HG02571 (cell line): ENCODE measurements at regions not wholly inside any gene's neighbourhood (a gene's known extent, or its start where the extent isn't known, plus 50 kb on each side); places are given as distances from the start of the nearest gene placed in this dataset.
A peak's percentile ranks its signal among the peaks of the same experiment; 100 is the strongest.

Experiments
- ATAC-seq: cut with Tn5 transposase; IDR thresholded peaks from one replicate; pipeline ENCODE4 v1.9.1; 2021; ENCODE audit warnings: mild to moderate bottlenecking, moderate library complexity; ENCODE audit not compliant: unreplicated experiment

DNA sequence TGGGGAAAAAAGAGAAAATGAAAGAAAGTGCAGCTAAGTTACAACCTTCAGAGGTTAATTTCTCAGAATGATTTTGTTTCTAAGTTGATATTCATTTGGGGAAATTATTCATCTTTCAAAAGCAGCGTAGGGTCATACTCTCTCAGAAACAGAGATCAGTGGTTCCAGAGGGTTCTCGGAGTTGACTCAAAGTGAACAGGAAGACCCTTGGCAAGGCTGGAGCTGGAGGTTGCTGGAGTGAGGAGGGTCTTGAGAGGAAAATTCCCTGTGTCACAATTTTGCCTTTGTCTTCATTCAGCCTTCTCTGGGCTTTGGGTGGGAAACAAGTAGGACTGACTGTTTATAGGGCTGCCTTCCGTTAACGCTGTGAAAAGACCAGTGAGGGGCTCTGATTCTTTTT, 168.2 kb downstream of the ICOS start:
- ATAC-seq = no peak

DNA sequence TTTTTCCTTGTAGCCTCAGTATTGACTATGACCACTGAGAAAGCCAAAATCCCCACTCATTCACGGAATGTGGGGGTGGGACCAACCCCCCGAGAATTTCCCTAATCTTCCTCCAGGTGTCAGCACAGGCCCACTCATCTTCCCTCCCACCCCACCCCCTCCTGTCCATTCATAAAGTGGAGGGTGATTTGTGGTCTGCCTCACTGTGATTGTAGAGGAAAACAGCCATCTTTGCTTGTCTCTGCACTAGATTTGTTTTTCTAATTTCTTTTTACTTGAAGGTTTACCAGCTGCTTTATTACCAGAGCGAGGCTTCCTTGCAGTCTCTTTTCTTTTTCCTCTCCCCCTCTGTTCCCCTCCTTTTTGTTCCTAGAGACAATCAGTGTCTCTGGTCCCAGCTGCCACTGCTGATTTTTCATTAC, 171.8 kb downstream of the ICOS start:
- peak; percentile 47 for ATAC-seq

- ATAC-seq = no peak
Measured at GRCh38 chr2:204108781-204109295, 172.3 kb downstream of the ICOS start.

DNA sequence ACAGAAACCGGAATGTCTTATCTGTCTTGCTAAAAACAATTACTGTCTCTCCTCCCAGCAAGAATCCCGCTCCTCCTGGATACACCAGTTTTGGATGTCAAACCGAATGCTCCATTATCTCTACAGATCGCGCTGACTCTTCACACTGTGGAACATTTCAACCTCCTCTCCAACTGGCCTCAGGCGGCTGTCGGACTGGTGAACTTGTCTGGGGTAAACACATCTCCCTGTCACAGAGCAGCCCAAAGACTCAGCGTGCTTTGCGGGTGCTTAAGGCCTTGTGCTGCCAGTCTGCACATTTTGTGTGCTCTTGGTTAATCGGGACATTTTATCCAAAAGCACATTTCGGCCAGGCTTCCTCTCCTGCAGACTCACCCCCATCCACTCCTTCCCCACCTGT, 173.1 kb downstream of the ICOS start:
- ATAC-seq = no peak

DNA sequence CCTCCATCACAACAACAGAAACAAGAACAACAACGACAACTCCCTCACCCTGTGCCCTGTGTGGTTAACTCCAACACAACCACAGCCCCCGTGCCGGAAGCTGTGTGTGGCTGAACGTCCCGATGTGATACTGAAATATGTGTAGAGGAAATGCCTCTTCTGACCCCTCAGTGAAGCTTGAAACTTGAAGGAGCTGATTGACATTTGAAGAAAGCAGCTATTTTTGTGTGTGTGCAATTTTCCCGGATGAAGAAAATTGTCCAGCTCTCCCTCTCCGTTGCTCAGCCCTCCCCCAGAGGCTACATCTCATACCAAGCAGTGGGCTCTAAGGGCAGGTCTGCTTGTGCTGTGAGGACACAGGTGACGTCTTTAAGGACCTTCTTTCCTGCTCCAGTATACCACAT, 173.8 kb downstream of the ICOS start:
- ATAC-seq = peak; percentile 78

DNA sequence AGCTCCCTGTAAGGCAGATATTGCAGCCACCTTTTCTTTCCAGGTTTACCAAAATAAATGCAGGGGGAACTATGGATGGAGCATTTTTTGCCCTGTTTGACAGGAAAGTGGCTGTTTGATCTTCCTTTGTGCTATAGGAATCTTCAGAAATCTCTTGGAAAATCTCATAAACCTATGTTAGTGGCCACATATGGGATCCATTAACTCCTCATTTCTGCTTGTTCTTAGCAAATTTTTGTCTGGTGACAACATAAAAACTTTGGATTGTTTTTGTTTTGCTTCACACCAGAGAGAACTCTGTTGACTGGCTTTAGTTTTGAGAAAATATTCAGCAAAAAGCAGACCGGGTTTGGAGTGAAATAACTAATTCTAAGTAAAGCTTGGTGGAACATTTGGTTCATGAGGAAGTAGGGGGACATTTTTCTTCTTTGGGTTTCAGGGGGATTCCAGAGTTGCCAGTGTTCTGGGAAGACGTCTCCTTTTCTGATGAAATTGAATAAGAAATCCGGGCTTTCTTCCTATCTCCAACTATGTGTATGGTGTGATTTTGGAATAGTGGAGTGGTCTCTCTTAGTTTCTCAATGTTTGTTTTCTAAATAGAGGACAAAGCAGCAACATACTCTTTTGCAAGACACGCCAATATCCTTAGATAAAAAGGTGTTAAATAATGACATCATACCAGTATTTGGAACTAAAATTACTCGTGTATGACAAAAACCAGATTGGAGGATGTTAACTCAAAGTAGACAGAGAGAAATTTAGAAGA, 174.4 kb downstream of the ICOS start:
- no peak for ATAC-seq

- ATAC-seq = no peak
Measured at GRCh38 chr2:204112084-204112770, 175.7 kb downstream of the ICOS start.

GRCh38 chr2:204114295-204115136, 178.0 kb downstream of the ICOS start:
- ATAC-seq = no peak

GRCh38 chr2:204115137-204116056, 178.8 kb downstream of the ICOS start:
- no peak for ATAC-seq

GRCh38 chr2:204116159-204116792, 179.7 kb downstream of the ICOS start:
- ATAC-seq = no peak

DNA sequence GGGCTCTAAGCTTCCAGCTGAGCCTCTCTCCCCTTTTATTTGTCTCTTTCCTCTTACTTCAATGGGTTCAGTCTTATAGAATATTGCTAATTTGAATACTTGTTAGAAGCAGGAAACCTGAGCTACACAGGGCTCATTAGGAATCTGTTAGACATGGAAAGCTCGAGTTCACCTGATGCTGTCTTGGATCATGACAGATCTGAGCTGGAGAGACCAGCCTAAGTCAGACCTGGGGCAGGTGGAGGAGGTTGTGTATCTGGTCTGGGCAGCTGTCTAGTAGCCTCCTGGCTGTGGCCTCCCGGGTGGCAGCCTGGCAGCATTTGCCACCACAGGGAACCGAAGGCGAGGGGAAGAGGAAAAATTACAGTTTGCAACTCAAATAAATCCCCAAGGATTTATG, 185.9 kb downstream of the ICOS start:
- no peak for ATAC-seq

DNA sequence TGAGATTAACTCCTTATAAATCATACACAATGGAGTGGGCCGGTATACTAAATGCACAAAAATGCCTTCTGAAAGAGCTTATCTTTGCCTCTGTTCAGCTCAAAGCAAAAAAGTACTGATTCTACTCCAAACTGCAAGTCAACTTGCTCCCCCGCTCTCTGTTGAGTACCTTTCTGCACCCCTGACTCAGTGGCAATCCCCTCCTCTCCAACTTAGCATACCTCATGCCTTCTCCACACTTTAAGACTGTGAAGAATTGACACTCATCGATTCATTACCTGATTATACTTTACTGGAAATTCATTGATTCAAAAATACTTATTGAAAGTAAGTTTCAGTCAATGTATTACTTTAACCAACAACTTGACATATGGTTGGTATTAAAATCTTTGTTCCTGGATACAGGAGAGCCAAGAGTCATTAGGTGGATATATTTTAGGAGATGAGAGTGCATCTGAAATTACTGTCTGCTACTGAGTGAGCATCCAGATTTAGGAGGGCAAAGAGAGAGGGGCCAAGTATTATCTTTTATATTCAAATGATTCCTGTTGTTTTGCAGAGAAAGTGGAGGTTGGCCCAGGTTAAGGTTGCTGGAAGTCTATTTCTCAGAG, 187.7 kb downstream of the ICOS start:
- ATAC-seq = no peak

- ATAC-seq = no peak
Measured at GRCh38 chr2:204126705-204127104, 190.1 kb downstream of the ICOS start.

GRCh38 chr2:204127238-204127637, 190.7 kb downstream of the ICOS start:
- no peak for ATAC-seq

DNA sequence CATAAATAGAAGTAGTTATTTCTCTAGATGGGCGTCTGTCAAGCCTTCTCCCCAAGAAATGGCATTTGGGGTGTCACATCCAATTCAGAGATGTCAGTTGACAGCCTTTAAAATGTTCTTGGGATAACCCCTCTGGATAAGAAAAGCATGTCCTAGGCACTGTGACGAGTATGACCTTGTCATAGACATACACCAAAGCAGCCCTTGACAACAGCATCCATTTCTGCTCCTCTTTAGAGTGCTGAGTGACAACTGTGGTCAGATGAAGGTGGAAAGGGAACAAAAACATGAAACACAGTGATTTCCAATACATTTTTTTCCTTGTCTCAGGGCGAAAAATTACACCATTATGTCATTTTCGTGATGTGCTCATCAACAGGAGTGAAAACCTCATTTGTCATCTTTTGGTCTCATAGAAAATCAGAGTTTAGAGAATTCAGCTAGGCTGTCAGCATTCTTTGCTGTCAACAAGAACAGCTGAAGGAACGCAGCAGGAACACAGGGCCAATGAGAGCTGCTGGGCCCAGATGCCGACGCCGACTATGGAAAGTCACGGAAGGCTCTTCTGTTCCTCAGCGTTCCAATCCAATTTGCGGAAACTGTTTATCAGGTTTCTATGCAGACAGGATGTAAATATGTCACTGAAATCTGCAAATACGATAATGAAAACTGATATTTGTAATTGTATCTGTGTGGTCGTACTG, 193.2 kb downstream of the ICOS start:
- no peak for ATAC-seq

DNA sequence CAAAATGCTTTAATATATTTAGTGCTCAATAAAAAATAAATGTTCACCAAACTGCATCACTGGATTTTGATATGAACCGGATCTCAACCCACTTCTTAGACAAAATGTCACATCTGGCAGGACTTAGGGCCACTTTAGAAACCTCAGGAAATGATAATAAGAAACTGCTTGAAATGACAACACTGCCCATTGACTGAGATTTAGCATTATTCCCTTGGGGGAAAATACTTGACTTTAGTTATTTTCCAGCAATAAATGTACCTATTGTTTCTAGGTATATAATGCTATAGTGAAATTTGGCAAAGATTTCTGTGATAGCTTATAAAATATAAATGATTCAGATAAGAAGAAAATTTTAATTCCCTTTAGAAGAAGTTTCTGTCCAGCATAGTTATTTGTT, 195.1 kb downstream of the ICOS start:
- ATAC-seq = no peak

DNA sequence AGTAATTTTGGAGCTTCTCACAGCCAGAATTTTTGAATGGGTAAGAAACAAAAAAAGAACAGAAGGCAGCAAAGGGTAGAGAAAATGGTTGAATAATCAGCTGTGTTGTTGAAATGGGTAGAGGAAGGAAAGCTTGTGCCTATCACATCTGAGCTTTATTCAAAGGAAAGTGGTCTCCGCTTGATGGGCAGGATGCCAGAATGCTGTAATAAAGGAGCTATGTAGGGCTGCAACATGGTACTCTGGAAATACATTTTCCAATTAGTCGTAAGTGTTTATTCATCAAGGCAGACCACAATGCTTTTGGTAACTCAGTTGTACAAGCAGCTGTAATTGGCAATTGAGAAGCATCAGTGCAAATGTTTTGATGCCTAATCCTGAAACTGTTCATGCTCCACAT, 196.9 kb downstream of the ICOS start:
- no peak for ATAC-seq

- ATAC-seq = no peak
Measured at GRCh38 chr2:204134421-204134820, 197.9 kb downstream of the ICOS start.

GRCh38 chr2:204135752-204136151, 199.2 kb downstream of the ICOS start:
- ATAC-seq = no peak
